ENCODE measurements at regions not wholly inside any gene's neighbourhood (a gene's known extent, or its start where the extent isn't known, plus 50 kb on each side); places are given as distances from the start of the nearest gene placed in this dataset.

- Histone ChIP-seq H3K27ac (no peak overlapping the region), H3K4me3 (no peak overlapping the region), H3K36me3 (ENCODE audit: insufficient read depth, low read length) (no peaks in the 10 kb centered on the region), H3K9ac (ENCODE audit: insufficient read length) (no peak overlapping the region), H3K9me3 (ENCODE audit: low read depth, low read length) (no peaks in the 10 kb centered on the region)
- TF ChIP-seq POLR2AphosphoS5 (IDR thresholded peaks at IDR 0.05; ENCODE audit: borderline replicate concordance, low read depth, low read length) (no peak), FOXP2 (optimal IDR thresholded peaks at IDR 0.05; ENCODE audit: control extremely low read depth, extremely low read length, insufficient read depth) (no peak), EZH2 (IDR thresholded peaks at IDR 0.05) (no peak)
- DNase-seq (ENCODE audit: low read depth, low spot score) = no peak
Observed at GRCh38 chr2:150784389-150784788, 296.9 kb upstream of the RND3 start.

GRCh38 chr2:150783896-150784295 lies 296.4 kb upstream of the RND3 start:
- Histone ChIP-seq H3K4me3 (no peak overlapping the region), H3K9me3 (ENCODE audit: low read depth, low read length) (no peaks in the 10 kb centered on the region), H3K9ac (ENCODE audit: insufficient read length) (no peak overlapping the region), H3K27ac (no peak overlapping the region), H3K36me3 (ENCODE audit: insufficient read depth, low read length) (no peaks in the 10 kb centered on the region)
- TF ChIP-seq POLR2AphosphoS5 (IDR thresholded peaks at IDR 0.05; ENCODE audit: borderline replicate concordance, low read depth, low read length) (no peak), FOXP2 (optimal IDR thresholded peaks at IDR 0.05; ENCODE audit: control extremely low read depth, extremely low read length, insufficient read depth) (no peak), EZH2 (IDR thresholded peaks at IDR 0.05) (no peak)
- DNase-seq (ENCODE audit: low read depth, low spot score) = no peak

- no peaks in the 10 kb centered on the region for H3K9me3 ChIP-seq (ENCODE audit: low read depth, low read length)
- H3K36me3 ChIP-seq (ENCODE audit: insufficient read depth, low read length) = no peaks in the 10 kb centered on the region
- no peak for DNase-seq (ENCODE audit: low read depth, low spot score)
- H3K9ac ChIP-seq (ENCODE audit: insufficient read length) = no peak overlapping the region
- H3K27ac ChIP-seq = no peak overlapping the region
- H3K4me3 ChIP-seq = no peak overlapping the region
- TF ChIP-seq POLR2AphosphoS5 (IDR thresholded peaks at IDR 0.05; ENCODE audit: borderline replicate concordance, low read depth, low read length) (no peak), FOXP2 (optimal IDR thresholded peaks at IDR 0.05; ENCODE audit: control extremely low read depth, extremely low read length, insufficient read depth) (no peak), EZH2 (IDR thresholded peaks at IDR 0.05) (no peak)
Observed at GRCh38 chr2:150783015-150783414, 295.5 kb upstream of the RND3 start.

- no peak overlapping the region for H3K4me3 ChIP-seq
- no peak overlapping the region for H3K27ac ChIP-seq
- H3K9ac ChIP-seq (ENCODE audit: insufficient read length) = no peak overlapping the region
- DNase-seq (ENCODE audit: low read depth, low spot score) = no peak
- TF ChIP-seq EZH2 (IDR thresholded peaks at IDR 0.05) (no peak), POLR2AphosphoS5 (IDR thresholded peaks at IDR 0.05; ENCODE audit: borderline replicate concordance, low read depth, low read length) (no peak)
- no peaks in the 10 kb centered on the region for H3K36me3 ChIP-seq (ENCODE audit: insufficient read depth, low read length)
- H3K9me3 ChIP-seq (ENCODE audit: low read depth, low read length) = no peaks in the 10 kb centered on the region
Observed at GRCh38 chr2:150782613-150783012, 295.1 kb upstream of the RND3 start.

- Histone ChIP-seq H3K27ac (no peak overlapping the region), H3K9ac (ENCODE audit: insufficient read length) (no peak overlapping the region), H3K4me3 (peak overlapping the region; percentile 32), H3K36me3 (ENCODE audit: insufficient read depth, low read length) (no peaks in the 10 kb centered on the region), H3K9me3 (ENCODE audit: low read depth, low read length) (no peaks in the 10 kb centered on the region)
- peak; percentile 42 for DNase-seq (ENCODE audit: low read depth, low spot score)
- TF ChIP-seq POLR2AphosphoS5 (IDR thresholded peaks at IDR 0.05; ENCODE audit: borderline replicate concordance, low read depth, low read length) = no peak
- TF ChIP-seq FOXP2 (optimal IDR thresholded peaks at IDR 0.05; ENCODE audit: control extremely low read depth, extremely low read length, insufficient read depth) = no peak
- TF ChIP-seq EZH2 (IDR thresholded peaks at IDR 0.05) = no peak
Observed at GRCh38 chr2:150781142-150781541, 293.7 kb upstream of the RND3 start.

- TF ChIP-seq EZH2 (IDR thresholded peaks at IDR 0.05) = no peak
- TF ChIP-seq POLR2AphosphoS5 (IDR thresholded peaks at IDR 0.05; ENCODE audit: borderline replicate concordance, low read depth, low read length) = no peak
- TF ChIP-seq FOXP2 (optimal IDR thresholded peaks at IDR 0.05; ENCODE audit: control extremely low read depth, extremely low read length, insufficient read depth) = no peak
- Histone ChIP-seq H3K9ac (ENCODE audit: insufficient read length) (no peak overlapping the region), H3K27ac (no peak overlapping the region), H3K9me3 (ENCODE audit: low read depth, low read length) (no peaks in the 10 kb centered on the region), H3K4me3 (no peak overlapping the region), H3K36me3 (ENCODE audit: insufficient read depth, low read length) (no peaks in the 10 kb centered on the region)
- no peak for DNase-seq (ENCODE audit: low read depth, low spot score)
Observed at GRCh38 chr2:150778828-150779227, 291.4 kb upstream of the RND3 start.

- H3K9me3 ChIP-seq (ENCODE audit: low read depth, low read length) = no peaks in the 10 kb centered on the region
- no peak overlapping the region for H3K27ac ChIP-seq
- no peak overlapping the region for H3K9ac ChIP-seq (ENCODE audit: insufficient read length)
- no peaks in the 10 kb centered on the region for H3K36me3 ChIP-seq (ENCODE audit: insufficient read depth, low read length)
- DNase-seq (ENCODE audit: low read depth, low spot score) = no peak
- TF ChIP-seq EZH2 (IDR thresholded peaks at IDR 0.05) (no peak), FOXP2 (optimal IDR thresholded peaks at IDR 0.05; ENCODE audit: control extremely low read depth, extremely low read length, insufficient read depth) (no peak)
- H3K4me3 ChIP-seq = no peak overlapping the region
Observed at GRCh38 chr2:150769421-150769820, 282.0 kb upstream of the RND3 start.

GRCh38 chr2:150767991-150768746 lies 280.7 kb upstream of the RND3 start:
- H3K4me3 ChIP-seq = no peak overlapping the region
- TF ChIP-seq FOXP2 (optimal IDR thresholded peaks at IDR 0.05; ENCODE audit: control extremely low read depth, extremely low read length, insufficient read depth) (no peak), POLR2AphosphoS5 (IDR thresholded peaks at IDR 0.05; ENCODE audit: borderline replicate concordance, low read depth, low read length) (no peak), EZH2 (IDR thresholded peaks at IDR 0.05) (no peak)
- no peaks in the 10 kb centered on the region for H3K9me3 ChIP-seq (ENCODE audit: low read depth, low read length)
- H3K27ac ChIP-seq = no peak overlapping the region
- H3K9ac ChIP-seq (ENCODE audit: insufficient read length) = no peak overlapping the region
- no peak for DNase-seq (ENCODE audit: low read depth, low spot score)
- no peaks in the 10 kb centered on the region for H3K36me3 ChIP-seq (ENCODE audit: insufficient read depth, low read length)

GRCh38 chr2:150762571-150762970 lies 275.1 kb upstream of the RND3 start:
- H3K4me3 ChIP-seq = no peak overlapping the region
- DNase-seq (ENCODE audit: low read depth, low spot score) = no peak
- no peak overlapping the region for H3K9ac ChIP-seq (ENCODE audit: insufficient read length)

More at GRCh38 chr2:150762571-150762970, 275.1 kb upstream of the RND3 start:
- H3K36me3 ChIP-seq (ENCODE audit: insufficient read depth, low read length) = no peaks in the 10 kb centered on the region
- no peak overlapping the region for H3K27ac ChIP-seq
- TF ChIP-seq POLR2AphosphoS5 (IDR thresholded peaks at IDR 0.05; ENCODE audit: borderline replicate concordance, low read depth, low read length) = no peak
- no peak for TF ChIP-seq EZH2 (IDR thresholded peaks at IDR 0.05)
- no peak for TF ChIP-seq FOXP2 (optimal IDR thresholded peaks at IDR 0.05; ENCODE audit: control extremely low read depth, extremely low read length, insufficient read depth)
- H3K9me3 ChIP-seq (ENCODE audit: low read depth, low read length) = no peaks in the 10 kb centered on the region
